ENCODE measurements at regions not wholly inside any gene's neighbourhood (a gene's known extent, or its start where the extent isn't known, plus 50 kb on each side); places are given as distances from the start of the nearest gene placed in this dataset.

DNA sequence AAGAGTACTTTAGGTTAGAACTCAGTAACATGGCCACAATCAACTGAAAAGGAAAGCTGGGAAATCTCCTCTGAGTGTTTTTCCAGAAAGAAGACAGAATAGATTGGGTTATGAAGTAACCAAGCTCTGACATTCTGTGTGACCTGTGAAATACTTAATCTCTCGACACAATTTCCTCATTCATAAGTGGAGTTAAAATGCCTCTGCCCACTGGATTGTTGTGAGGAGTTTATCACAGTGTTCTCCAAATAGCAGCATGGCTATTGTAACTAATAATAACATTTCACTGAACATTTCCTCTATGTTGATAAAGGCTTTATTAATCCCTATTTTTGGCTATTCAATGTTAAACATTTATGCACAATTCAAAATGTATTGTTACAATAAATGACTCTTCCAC is 311.0 kb downstream of the GABRB2 start:
- no peak for DNase-seq (ENCODE audit: low spot score)

DNA sequence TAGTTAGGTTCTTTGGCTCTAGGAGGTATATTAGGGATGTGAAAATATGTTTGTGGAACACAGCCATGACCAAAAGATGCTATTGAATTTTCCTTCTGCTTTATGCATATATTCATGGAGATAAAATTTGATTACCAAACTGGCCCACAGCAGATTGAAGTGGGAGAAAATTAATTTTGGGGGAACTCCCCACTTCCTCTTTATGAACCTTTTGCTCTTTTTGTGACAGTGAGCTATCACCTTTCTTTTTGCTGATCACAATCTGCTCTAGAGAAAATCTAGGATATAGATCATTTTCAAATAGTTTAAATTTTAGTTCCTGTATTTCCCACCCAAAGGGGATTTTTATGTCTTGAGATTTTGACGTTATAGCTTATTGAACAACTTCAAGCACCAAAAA is 313.0 kb downstream of the GABRB2 start:
- DNase-seq (ENCODE audit: low spot score): no peak

DNA sequence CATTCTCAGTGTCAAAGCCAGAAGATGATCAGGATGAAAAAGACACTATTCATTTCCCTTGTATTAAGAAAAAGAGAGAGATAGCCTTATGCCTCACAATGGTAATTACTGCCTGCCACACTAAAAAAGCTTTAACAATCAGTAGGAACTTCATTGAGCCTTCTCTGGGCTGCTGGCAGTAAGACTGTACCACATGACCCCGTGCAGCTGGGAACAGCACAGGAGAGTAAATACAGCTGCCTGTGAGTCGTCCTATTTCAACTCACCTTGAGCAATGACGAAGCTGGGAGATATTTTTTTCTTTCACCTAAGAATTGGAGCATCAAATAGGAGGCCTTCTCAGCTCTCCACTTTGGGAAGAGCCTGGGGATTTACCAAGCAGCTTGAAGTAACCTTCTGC is 316.3 kb downstream of the GABRB2 start:
- DNase-seq (ENCODE audit: low spot score): no peak

GRCh38 chr5:161219816-161220215 is 326.7 kb downstream of the GABRB2 start:
- DNase-seq (ENCODE audit: low spot score): no peak

GRCh38 chr5:161216877-161217276 is 329.6 kb downstream of the GABRB2 start:
- no peak for DNase-seq (ENCODE audit: low spot score)

DNA sequence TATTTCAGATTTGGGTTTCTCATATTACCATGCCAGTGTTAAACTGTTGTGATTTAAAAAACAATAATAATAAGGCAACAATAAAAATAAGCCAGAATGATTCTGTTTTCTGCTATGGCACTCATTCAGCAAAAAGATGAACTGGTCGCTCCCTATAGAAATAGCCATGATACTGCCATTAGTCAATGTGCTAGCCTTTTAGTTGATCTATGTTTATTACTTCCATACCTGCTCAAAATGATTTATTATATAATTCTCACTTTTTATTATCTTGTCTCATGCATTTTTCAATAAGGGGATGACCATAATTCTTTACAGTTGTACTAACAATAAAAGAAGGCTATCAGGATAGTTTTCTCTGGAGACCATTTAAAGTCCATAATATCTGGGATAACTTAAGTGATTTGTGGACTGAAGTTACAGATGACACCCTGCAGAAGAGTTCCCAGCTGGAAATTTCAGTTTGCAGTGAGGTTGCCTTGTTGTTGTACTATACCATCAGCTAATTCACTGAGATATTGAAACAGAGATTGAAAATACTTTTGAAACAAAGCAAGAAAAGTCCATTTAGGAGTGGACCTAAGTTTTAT is 334.3 kb downstream of the GABRB2 start:
- DNase-seq (ENCODE audit: low spot score): no peak

DNA sequence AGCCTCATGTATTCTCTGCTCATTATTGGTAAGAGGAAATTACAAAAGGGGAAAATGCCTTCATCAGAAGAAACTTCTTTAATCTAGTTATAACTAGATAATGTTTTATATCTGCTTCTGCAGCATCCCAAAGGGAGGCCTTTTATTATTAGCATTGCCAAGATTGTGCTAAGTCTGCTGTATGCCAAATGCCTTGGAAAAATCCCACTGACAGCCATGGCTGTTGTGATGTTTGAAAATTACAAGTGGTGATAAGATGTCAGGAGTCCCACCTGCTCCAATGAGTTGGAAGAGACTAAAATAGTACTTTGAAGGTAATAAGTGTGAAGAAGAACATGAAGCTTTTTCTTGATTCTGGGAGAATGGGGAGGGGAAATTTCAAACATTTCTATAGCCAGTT is 345.0 kb downstream of the GABRB2 start:
- DNase-seq (ENCODE audit: low spot score): no peak

DNA sequence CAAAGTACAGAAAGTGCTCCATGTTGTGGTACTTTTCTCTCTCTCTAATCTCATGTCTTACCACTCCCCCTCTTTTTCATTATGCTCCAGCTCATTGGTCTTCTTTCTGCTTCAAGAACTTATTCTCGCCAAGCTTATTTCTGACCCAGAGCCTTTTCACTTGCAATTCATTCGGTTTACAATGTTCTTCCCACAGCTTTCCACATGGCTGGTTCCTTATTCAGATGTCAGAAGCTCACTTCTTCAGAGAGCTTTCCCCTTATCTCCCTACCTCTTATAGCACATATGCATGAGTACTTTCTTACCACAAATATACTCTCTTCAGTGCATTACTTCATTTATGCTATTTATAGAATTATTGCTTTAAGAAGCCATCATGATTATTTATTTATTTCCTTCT is 338.8 kb upstream of the ATP10B start:
- no peak for DNase-seq (ENCODE audit: low spot score)

DNA sequence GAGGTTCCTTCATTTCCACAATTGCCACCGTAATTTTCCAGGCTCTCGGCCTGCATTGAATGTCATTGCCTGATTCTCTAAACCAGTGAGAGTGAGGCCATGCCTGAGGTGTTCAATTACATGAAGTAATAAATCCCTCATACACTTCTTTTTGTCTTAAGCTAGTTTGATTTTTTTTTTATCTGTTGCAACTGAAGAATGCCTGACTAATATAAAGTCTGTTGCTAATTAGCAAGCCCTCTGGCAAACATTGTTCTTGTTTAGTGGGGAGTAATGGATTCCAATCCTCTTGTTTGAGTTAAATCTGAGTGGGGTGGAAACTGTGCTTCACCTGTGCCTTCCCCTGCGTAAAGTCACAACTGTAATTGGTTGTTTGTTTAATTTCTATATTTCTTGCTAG is 338.1 kb upstream of the ATP10B start:
- no peak for DNase-seq (ENCODE audit: low spot score)

DNA sequence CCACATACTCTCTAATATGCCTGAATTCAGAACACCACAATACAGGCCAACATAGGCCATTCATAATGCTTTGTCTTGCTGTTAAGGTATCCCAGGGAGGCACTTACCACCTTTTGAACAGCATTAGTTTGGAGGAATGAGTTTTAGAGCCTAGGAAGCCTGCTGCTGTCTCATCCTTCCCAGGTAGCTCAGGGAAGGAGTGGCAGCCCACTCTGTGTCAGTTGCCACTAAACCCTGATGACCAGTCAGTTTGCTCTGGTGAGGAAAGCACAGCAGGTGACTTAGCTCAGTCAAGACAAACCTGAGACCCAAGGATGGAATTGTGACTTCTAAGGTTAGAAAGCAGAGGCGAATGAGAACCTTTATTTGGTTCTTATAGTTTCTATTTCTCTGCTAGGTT is 337.4 kb upstream of the ATP10B start:
- no peak for DNase-seq (ENCODE audit: low spot score)

DNA sequence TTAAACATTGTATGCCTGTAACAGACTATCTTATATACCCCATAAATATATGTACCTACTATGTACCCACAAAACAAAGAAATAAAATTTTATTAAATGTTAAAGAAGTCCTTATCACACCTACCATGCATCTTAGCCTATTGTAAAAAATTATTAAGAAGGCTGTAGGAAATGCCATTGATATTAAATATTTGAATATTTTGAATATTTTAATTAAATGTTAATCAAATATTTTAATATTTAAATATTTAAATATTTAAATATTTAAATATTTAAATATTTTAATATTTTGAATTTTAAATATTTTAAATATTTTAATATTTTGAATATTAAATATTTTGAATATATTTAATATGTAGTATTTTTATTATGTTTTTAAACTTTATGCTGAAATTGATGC is 331.5 kb upstream of the ATP10B start:
- no peak for DNase-seq (ENCODE audit: low spot score)

DNA sequence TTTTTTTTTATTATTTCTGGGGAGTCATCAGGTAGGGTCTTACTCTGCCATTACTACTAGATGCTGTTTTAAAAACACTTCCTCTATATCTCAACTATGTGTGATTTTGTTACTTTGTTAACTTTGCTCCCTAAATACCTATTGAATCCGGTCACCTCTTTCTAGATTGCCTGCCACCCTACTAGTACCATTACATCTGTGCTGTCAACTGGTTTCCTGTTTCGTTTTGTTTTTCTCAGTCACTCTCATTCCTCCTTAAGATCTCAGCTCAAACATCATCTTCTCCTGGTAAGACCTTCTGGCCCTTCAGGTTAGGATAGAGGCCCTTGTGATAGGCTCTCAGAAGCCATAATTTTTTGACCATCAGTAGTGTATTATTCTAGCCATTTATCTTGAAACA is 324.2 kb upstream of the ATP10B start:
- no peak for DNase-seq (ENCODE audit: low spot score)

DNA sequence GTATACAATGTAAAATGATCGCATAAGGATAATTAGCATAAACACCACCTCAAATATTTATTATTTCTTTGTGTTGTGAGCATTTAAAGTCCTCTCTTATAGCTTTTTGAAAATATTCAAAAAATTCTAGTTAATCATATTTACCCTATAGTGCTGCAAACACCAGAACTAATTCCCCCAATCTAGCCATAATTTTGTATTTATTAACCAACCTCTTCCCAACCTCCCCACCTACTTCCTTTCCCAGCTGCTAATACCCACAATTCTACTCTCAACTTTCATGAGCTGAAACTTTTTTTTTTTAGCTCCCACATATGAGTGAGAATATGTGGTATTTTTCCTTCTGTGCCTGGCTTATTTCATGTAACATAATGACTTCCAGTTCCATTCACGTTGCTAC is 317.8 kb upstream of the ATP10B start:
- DNase-seq (ENCODE audit: low spot score): no peak

DNA sequence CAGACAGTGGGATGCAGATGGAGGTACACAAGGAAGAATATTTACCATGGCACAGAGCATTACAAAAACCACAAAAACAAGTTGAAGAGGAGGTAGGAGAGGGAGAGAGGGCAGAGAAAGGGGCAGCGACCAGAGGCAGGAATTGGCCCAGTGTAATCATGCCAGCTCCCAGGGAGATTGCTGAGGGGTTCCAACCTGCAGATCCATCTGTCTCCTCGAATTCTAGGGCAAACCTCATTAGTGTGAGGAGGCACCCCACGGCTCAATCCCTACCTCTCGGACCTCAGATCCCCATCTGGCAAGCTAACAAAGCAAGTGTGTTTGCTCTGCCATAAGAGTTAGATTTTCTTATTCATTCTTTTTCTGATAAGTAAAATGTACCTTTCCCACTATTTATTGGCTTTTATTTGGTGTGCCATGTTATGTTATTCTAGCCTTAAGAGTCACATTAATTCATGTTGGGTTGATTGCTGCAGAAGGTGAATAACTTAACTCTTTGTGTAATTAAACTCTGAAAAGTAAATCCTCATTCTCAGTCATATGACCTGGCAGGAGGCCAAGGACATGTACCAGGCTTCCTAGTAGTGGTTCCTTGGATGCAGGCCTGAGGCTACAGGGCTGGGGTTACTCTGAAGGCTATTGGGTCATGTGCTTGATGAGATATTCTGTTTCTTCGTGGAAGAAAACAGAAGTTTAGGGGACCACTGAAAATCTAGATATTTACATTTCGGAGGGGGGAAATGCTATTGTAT is 315.2 kb upstream of the ATP10B start:
- DNase-seq (ENCODE audit: low spot score): peak; percentile 5

GRCh38 chr5:161165998-161166660 is 314.1 kb upstream of the ATP10B start:
- no peak for DNase-seq (ENCODE audit: low spot score)

- DNase-seq (ENCODE audit: low spot score): no peak
These were observed 305.9 kb upstream of the ATP10B start for GRCh38 chr5:161157925-161158324.

DNA sequence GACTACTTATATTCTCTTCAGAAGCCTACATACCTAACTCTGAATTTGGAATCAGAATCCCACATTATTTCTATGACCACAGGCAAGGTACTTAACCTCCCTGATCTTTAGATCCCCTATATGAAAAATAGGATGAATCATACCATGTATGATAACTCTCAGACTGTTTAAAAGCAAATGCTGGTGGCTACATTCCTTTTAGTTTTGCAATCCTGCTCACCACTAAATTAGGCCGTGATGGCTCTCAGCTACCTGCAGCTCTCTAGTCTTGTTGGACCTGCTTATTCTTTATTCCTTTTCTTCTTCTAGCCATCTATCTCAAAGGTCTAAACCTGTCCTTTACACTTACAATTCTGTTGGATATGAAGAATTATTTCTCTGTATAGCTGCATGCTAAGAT is 303.4 kb upstream of the ATP10B start:
- DNase-seq (ENCODE audit: low spot score): no peak

- no peak for DNase-seq (ENCODE audit: low spot score)
These were observed 300.5 kb upstream of the ATP10B start for GRCh38 chr5:161152415-161152940.

- no peak for DNase-seq (ENCODE audit: low spot score)
These were observed 298.5 kb upstream of the ATP10B start for GRCh38 chr5:161150441-161150988.

GRCh38 chr5:161149078-161149477 is 297.1 kb upstream of the ATP10B start:
- DNase-seq (ENCODE audit: low spot score): no peak

GRCh38 chr5:161138751-161139455 is 286.9 kb upstream of the ATP10B start:
- DNase-seq (ENCODE audit: low spot score): no peak

DNA sequence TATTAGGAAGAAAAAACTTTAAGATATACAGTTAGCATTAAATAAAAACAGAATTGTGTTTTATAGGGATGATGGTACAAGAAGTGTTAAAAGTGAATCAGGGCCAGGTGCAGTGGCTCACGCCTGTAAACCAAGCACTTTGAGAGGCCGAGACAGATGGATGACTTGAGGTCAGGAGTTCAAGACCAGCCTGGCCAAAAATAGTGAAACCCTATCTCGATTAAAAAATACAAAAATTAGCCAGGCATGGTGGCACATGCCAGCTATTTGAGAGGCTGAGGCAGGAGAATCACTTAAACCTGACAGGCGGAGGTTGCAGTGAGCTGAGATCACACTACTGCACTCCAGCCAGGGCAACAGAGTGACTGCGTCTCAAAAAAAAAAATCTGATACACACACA is 282.9 kb upstream of the ATP10B start:
- DNase-seq (ENCODE audit: low spot score): no peak
